Bronchial epithelial cell (primary cell): ENCODE measurements at regions not wholly inside any gene's neighbourhood (a gene's known extent, or its start where the extent isn't known, plus 50 kb on each side); places are given as distances from the start of the nearest gene placed in this dataset.
"Not testable (repeated sequence)": the region's sequence is repeated elsewhere in the genome, so short reads cannot be mapped to it uniquely, and the experiment has no call there.

ENCODE experiments used
- DNase-seq: peaks from one replicate; pipeline ENCODE4 v3.0.0-alpha.2; 2010; ENCODE audit warnings: low read depth
- FAIRE-seq: peaks from 2 replicates; lab custom pipeline; 2011; peaks lifted over from hg19 to GRCh38; lab: Jason Lieb, UNC
- H3K27me3 ChIP-seq: 2 replicates; pipeline ENCODE4 v1.5.1; 2011; ENCODE audit warnings: low read length; ENCODE audit not compliant: control insufficient read depth, insufficient read depth
- H3K36me3 ChIP-seq: 2 replicates; pipeline ENCODE4 v1.5.1; 2011; ENCODE audit warnings: low read length; ENCODE audit not compliant: control insufficient read depth, insufficient read depth
- H3K4me3 ChIP-seq: 2 replicates; pipeline ENCODE4 v1.5.1; 2011; ENCODE audit warnings: mild to moderate bottlenecking, low read depth, low read length, control low read depth
- CTCF ChIP-seq: IDR thresholded peaks from 2 replicates; pipeline ENCODE4 v1.5.1; 2011; ENCODE audit warnings: mild to moderate bottlenecking, moderate library complexity, low read length, control low read depth, inconsistent platforms; ENCODE audit not compliant: insufficient read depth, severe bottlenecking

DNA sequence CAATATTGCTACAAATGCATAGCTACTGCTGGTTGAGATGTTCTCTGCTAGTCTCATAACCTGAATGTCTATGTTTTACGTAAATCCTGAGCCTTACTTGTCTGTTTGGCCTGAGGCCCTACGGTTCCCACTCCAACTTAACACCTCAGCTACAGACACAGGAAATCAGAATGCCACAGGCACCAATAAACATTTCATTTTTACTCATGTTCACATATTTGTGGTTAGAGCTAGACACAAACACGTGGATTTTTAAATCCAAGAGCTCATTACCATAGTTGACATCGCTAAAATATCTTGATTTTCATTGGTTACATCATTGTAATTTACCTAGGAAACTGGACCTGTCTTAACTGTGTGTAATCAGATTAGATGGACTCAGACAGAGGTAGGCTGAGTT lies 263.8 kb upstream of the CDH19 start:
- FAIRE-seq, result no peak
- no peaks in the 10 kb centered on the region for H3K36me3 ChIP-seq
- TF ChIP-seq CTCF, result no peak
- DNase-seq, result peak; percentile 80
- no peak overlapping the region for H3K4me3 ChIP-seq
- H3K27me3 ChIP-seq, result no peaks in the 10 kb centered on the region

- H3K4me3 ChIP-seq, FAIRE-seq, H3K27me3 ChIP-seq, H3K36me3 ChIP-seq, DNase-seq: not testable (repeated sequence)
Observed at GRCh38 chr18:66866427-66866940, 262.6 kb upstream of the CDH19 start.

DNA sequence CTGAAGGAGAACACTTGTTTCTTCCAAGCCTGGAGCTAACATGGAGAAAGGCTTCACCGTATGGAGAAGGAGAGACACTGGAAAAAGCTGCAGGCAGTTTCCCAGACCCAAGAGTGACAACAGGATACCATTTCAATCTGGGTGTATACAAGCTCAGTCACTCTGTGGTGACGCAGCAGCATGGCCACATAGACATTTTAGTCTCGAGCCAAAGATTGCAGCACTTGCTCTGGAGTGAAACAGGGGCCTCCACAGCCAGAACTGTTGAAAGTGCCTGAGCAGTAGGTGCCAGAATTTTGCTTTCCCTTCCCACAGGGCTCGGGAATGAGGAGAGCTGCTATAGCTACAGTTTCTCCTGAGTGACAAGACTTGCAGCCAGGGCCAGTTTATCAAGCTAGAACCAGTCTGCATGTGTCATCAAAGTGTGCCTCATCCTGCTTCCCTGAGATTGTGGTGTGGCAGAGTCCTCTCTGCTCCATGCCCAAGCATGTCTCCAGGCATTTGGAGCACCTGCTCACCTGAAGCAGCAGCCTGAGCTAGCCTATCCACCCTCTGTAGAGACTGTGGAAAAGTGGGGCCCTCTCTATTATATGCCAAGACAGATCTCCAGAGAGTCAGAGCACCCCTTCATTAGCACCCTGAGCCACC lies 234.6 kb upstream of the CDH19 start:
- Histone ChIP-seq H3K4me3 (peak overlapping the region; percentile 14), H3K36me3 (no peaks in the 10 kb centered on the region), H3K27me3 (no peaks in the 10 kb centered on the region)
- TF ChIP-seq CTCF, result no peak
- FAIRE-seq (peak; percentile 84), DNase-seq (peak; percentile 98)

- Histone ChIP-seq H3K36me3 (no peaks in the 10 kb centered on the region), H3K4me3 (no peak overlapping the region), H3K27me3 (no peaks in the 10 kb centered on the region)
- FAIRE-seq, result no peak
- no peak for TF ChIP-seq CTCF
- DNase-seq, result no peak
Observed at GRCh38 chr18:66833646-66834045, 229.8 kb upstream of the CDH19 start.

GRCh38 chr18:66826211-66826610 lies 222.3 kb upstream of the CDH19 start:
- H3K27me3 ChIP-seq, result no peaks in the 10 kb centered on the region
- no peak for TF ChIP-seq CTCF
- H3K4me3 ChIP-seq, result no peak overlapping the region
- H3K36me3 ChIP-seq, result no peaks in the 10 kb centered on the region
- FAIRE-seq, result no peak
- DNase-seq, result no peak

GRCh38 chr18:66825347-66825746 lies 221.5 kb upstream of the CDH19 start:
- Histone ChIP-seq H3K27me3 (no peaks in the 10 kb centered on the region), H3K36me3 (no peaks in the 10 kb centered on the region), H3K4me3 (no peak overlapping the region)
- TF ChIP-seq CTCF, result no peak
- no peak for DNase-seq
- no peak for FAIRE-seq
